MM.1S (cell line): ENCODE measurements at regions not wholly inside any gene's neighbourhood (a gene's known extent, or its start where the extent isn't known, plus 50 kb on each side); places are given as distances from the start of the nearest gene placed in this dataset.

Experiments
- DNase-seq: peaks from one replicate; pipeline ENCODE4 v3.0.0-alpha.2; 2015
- H2AFZ ChIP-seq: fragments of 300-600 bp; sonication (generic); 2 replicates; pipeline ENCODE4 v1.6.0; 2016; ENCODE audit warnings: antibody characterized with exemption, low read length
- H3F3A ChIP-seq: fragments of 300-600 bp; sonication (generic); 2 replicates; pipeline ENCODE4 v1.6.1; 2016; ENCODE audit warnings: mild to moderate bottlenecking, antibody characterized with exemption, low read length, moderate library complexity, mixed read lengths; ENCODE audit not compliant: insufficient read depth
- H3K27ac ChIP-seq: fragments of 300-600 bp; sonication (generic); 2 replicates; pipeline ENCODE4 v1.5.1; 2016; ENCODE audit warnings: mild to moderate bottlenecking, low read length
- H3K27me3 ChIP-seq: fragments of 300-600 bp; sonication (generic); replicated peaks from 2 replicates; pipeline ENCODE4 v1.6.0; 2016; ENCODE audit warnings: low read length; ENCODE audit not compliant: insufficient read depth
- H3K36me3 ChIP-seq: fragments of 300-600 bp; sonication (generic); replicated peaks from 2 replicates; pipeline ENCODE4 v1.6.1; 2016; ENCODE audit warnings: mild to moderate bottlenecking, low read length, mixed read lengths; ENCODE audit not compliant: insufficient read depth
- H3K4me1 ChIP-seq: fragments of 300-600 bp; sonication (generic); 2 replicates; pipeline ENCODE4 v1.6.1; 2016; ENCODE audit warnings: low read length, mixed read lengths
- H3K4me2 ChIP-seq: fragments of 300-600 bp; sonication (generic); 2 replicates; pipeline ENCODE4 v1.6.0; 2016; ENCODE audit warnings: low read depth, low read length
- H3K4me3 ChIP-seq: fragments of 300-600 bp; sonication (generic); 2 replicates; pipeline ENCODE4 v1.5.1; 2016; ENCODE audit warnings: low read length, mixed read lengths
- H3K79me2 ChIP-seq: fragments of 300-600 bp; sonication (generic); 2 replicates; pipeline ENCODE4 v1.6.1; 2016; ENCODE audit warnings: mixed run types, low read length, mixed read lengths
- H3K9ac ChIP-seq: fragments of 300-600 bp; sonication (generic); 2 replicates; pipeline ENCODE4 v1.6.1; 2016; ENCODE audit warnings: low read length, mixed read lengths
- H3K9me2 ChIP-seq: fragments of 300-600 bp; sonication (generic); replicated peaks from 2 replicates; pipeline ENCODE4 v1.6.1; 2016; ENCODE audit warnings: mild to moderate bottlenecking, low read length, mixed read lengths; ENCODE audit not compliant: insufficient read depth
- H3K9me3 ChIP-seq: fragments of 300-600 bp; sonication (generic); replicated peaks from 2 replicates; pipeline ENCODE4 v1.6.1; 2016; ENCODE audit warnings: mild to moderate bottlenecking, low read length, mixed read lengths; ENCODE audit not compliant: insufficient read depth
- H4K20me1 ChIP-seq: fragments of 300-600 bp; sonication (generic); 2 replicates; pipeline ENCODE4 v1.6.1; 2016; ENCODE audit warnings: mild to moderate bottlenecking, low read length, moderate library complexity, mixed read lengths; ENCODE audit not compliant: insufficient read depth
- CTCF ChIP-seq: fragments of 300-600 bp; sonication (generic); IDR thresholded peaks from 2 replicates; pipeline ENCODE4 v1.5.1; 2016; ENCODE audit warnings: antibody characterized with exemption, low read length, mixed read lengths
- EZH2 ChIP-seq: fragments of 300-600 bp; sonication (generic); optimal IDR thresholded peaks from 2 replicates; pipeline ENCODE3; 2017; ENCODE audit warnings: low read depth, mild to moderate bottlenecking, antibody characterized with exemption, low read length, mixed read lengths
- EZH2phosphoT487 ChIP-seq: fragments of 300-600 bp; sonication (generic); IDR thresholded peaks from 2 replicates; pipeline ENCODE4 v1.6.1; 2018; ENCODE audit warnings: antibody characterized with exemption, low read length

- no peak for DNase-seq
- Histone ChIP-seq H3K27ac (no peak overlapping the region), H3F3A (no peaks in the 10 kb centered on the region), H3K36me3 (no peaks in the 10 kb centered on the region), H3K79me2 (no peaks in the 10 kb centered on the region), H3K9ac (no peak overlapping the region), H3K4me2 (no peak overlapping the region), H4K20me1 (no peaks in the 10 kb centered on the region), H3K9me3 (no peaks in the 10 kb centered on the region), H2AFZ (no peak overlapping the region), H3K27me3 (no peaks in the 10 kb centered on the region), H3K4me3 (no peak overlapping the region), H3K9me2 (no peaks in the 10 kb centered on the region), H3K4me1 (no peaks in the 10 kb centered on the region)
- TF ChIP-seq EZH2 (no peak), CTCF (no peak), EZH2phosphoT487 (no peak)
Measured at GRCh38 chr5:169494941-169495548, 88.5 kb upstream of the SPDL1 start.

- Histone ChIP-seq H4K20me1 (no peaks in the 10 kb centered on the region), H3K4me3 (no peak overlapping the region), H3K27me3 (no peaks in the 10 kb centered on the region), H3K4me2 (no peak overlapping the region), H3K9ac (no peak overlapping the region), H3K27ac (no peak overlapping the region), H3K9me3 (no peaks in the 10 kb centered on the region), H3K9me2 (no peaks in the 10 kb centered on the region), H3F3A (no peaks in the 10 kb centered on the region), H3K36me3 (no peaks in the 10 kb centered on the region), H3K4me1 (no peaks in the 10 kb centered on the region), H2AFZ (no peak overlapping the region), H3K79me2 (no peaks in the 10 kb centered on the region)
- DNase-seq: no peak
- TF ChIP-seq EZH2 (no peak), EZH2phosphoT487 (no peak), CTCF (no peak)
Measured at GRCh38 chr5:169494383-169494935, 89.1 kb upstream of the SPDL1 start.

GRCh38 chr5:169474226-169474625 is 109.3 kb upstream of the SPDL1 start:
- Histone ChIP-seq H3K9me2 (no peaks in the 10 kb centered on the region), H3K36me3 (no peaks in the 10 kb centered on the region), H3K79me2 (no peaks in the 10 kb centered on the region), H4K20me1 (no peaks in the 10 kb centered on the region), H3K27me3 (no peaks in the 10 kb centered on the region), H3K9me3 (no peaks in the 10 kb centered on the region), H3K27ac (no peak overlapping the region), H3K4me3 (no peak overlapping the region), H2AFZ (no peak overlapping the region), H3F3A (no peaks in the 10 kb centered on the region), H3K4me2 (no peak overlapping the region), H3K9ac (no peak overlapping the region), H3K4me1 (no peaks in the 10 kb centered on the region)
- no peak for TF ChIP-seq EZH2phosphoT487
- TF ChIP-seq CTCF: no peak
- TF ChIP-seq EZH2: no peak
- no peak for DNase-seq
